ENCODE measurements at regions not wholly inside any gene's neighbourhood (a gene's known extent, or its start where the extent isn't known, plus 50 kb on each side); places are given as distances from the start of the nearest gene placed in this dataset.

DNA sequence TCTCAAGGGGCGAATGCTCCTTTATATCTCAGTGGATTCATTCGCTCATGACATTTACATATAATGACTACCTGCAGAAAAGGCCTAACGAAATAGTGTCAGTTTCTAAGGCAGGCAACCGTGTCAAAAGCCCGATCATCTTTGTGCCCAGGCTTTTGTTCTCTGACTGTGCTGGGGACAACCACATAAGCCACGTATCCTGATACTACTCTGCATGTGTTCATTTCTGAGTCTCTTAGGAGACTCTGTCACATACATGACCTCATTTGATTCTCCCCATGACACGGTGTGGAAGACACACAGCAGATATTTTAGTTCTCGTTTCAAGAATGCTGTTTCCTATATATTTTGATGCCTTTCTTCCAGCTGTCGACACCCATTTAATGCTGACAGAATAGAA, 598.5 kb downstream of the BNC2 start:
- CTCF ChIA-PET: no interaction called here
- Histone ChIP-seq H3K4me1 (replicated peaks; ENCODE audit: insufficient read depth) (peaks cover 9% of the 10 kb centered on the region), H3K4me3 (no peak overlapping the region), H3K4me2 (no peak overlapping the region), H3K36me3 (ENCODE audit: low read depth) (no peaks in the 10 kb centered on the region), H4K20me1 (ENCODE audit: insufficient read depth) (no peaks in the 10 kb centered on the region), H3K27me3 (ENCODE audit: insufficient read depth, low read depth) (no peaks in the 10 kb centered on the region), H3K27ac (no peak overlapping the region), H2AFZ (no peak overlapping the region), H3K79me2 (ENCODE audit: low read depth) (no peaks in the 10 kb centered on the region), H3K9me2 (ENCODE audit: insufficient read depth) (no peaks in the 10 kb centered on the region), H3K9me3 (ENCODE audit: insufficient read depth, low read depth) (no peaks in the 10 kb centered on the region), H3F3A (ENCODE audit: insufficient read depth, low read depth) (0 out of 2 replicates have a peak, but pooled peaks cover under 1% of the 10 kb centered on the region)
- DNase-seq: no peak
- POLR2A ChIA-PET (ENCODE audit: unreplicated experiment): no interaction called here
- no TSS peak for BruUV-seq (replicated peaks)
- TF ChIP-seq, protein P1, sequence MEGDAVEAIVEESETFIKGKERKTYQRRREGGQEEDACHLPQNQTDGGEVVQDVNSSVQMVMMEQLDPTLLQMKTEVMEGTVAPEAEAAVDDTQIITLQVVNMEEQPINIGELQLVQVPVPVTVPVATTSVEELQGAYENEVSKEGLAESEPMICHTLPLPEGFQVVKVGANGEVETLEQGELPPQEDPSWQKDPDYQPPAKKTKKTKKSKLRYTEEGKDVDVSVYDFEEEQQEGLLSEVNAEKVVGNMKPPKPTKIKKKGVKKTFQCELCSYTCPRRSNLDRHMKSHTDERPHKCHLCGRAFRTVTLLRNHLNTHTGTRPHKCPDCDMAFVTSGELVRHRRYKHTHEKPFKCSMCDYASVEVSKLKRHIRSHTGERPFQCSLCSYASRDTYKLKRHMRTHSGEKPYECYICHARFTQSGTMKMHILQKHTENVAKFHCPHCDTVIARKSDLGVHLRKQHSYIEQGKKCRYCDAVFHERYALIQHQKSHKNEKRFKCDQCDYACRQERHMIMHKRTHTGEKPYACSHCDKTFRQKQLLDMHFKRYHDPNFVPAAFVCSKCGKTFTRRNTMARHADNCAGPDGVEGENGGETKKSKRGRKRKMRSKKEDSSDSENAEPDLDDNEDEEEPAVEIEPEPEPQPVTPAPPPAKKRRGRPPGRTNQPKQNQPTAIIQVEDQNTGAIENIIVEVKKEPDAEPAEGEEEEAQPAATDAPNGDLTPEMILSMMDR (conservative IDR thresholded peaks at IDR 0.05): no peak
- TF ChIP-seq EZH2 (IDR thresholded peaks at IDR 0.05; ENCODE audit: low read depth): no peak
- intact Hi-C loops (cut with micrococcal nuclease; ENCODE audit: unreplicated experiment): no loop called here

DNA sequence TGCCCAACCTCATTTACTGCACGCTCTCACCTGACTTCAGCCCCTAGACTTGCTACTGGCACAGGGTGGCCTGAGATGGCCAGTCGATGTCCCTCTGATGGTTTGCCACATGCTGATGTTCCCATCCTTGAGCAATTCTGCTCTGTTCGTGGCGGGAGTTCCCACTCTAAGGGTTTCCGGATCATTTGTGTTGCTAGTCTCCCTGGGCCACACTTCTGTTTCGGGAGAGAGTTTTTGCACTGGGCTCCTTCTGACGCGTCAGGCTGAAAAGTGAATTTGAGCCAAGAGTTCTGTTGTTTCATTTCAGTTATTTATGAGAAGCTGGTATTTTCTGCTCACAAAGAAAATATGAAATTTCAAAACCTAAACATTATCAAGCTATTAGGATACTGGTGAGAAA, 597.7 kb downstream of the BNC2 start:
- Histone ChIP-seq H3K4me1 (replicated peaks; ENCODE audit: insufficient read depth) (peaks cover 3% of the 10 kb centered on the region; the same call in 1 of the 2 replicates), H3K27ac (no peak overlapping the region), H3K27me3 (ENCODE audit: insufficient read depth, low read depth) (no peaks in the 10 kb centered on the region), H2AFZ (no peak overlapping the region), H3K79me2 (ENCODE audit: low read depth) (no peaks in the 10 kb centered on the region), H3K4me3 (no peak overlapping the region), H3K36me3 (ENCODE audit: low read depth) (no peaks in the 10 kb centered on the region), H3K4me2 (no peak overlapping the region), H3F3A (ENCODE audit: insufficient read depth, low read depth) (no peaks in the 10 kb centered on the region), H4K20me1 (ENCODE audit: insufficient read depth) (no peaks in the 10 kb centered on the region), H3K9me3 (ENCODE audit: insufficient read depth, low read depth) (no peaks in the 10 kb centered on the region), H3K9me2 (ENCODE audit: insufficient read depth) (no peaks in the 10 kb centered on the region)
- ChIA-PET POLR2A (ENCODE audit: unreplicated experiment) (no interaction called here), CTCF (no interaction called here)
- no peak for DNase-seq
- TF ChIP-seq, protein P1 (conservative IDR thresholded peaks at IDR 0.05): no peak
- no peak for TF ChIP-seq EZH2 (IDR thresholded peaks at IDR 0.05; ENCODE audit: low read depth)
- no TSS peak for BruUV-seq (replicated peaks)
- intact Hi-C loops (cut with micrococcal nuclease; ENCODE audit: unreplicated experiment): no loop called here

DNA sequence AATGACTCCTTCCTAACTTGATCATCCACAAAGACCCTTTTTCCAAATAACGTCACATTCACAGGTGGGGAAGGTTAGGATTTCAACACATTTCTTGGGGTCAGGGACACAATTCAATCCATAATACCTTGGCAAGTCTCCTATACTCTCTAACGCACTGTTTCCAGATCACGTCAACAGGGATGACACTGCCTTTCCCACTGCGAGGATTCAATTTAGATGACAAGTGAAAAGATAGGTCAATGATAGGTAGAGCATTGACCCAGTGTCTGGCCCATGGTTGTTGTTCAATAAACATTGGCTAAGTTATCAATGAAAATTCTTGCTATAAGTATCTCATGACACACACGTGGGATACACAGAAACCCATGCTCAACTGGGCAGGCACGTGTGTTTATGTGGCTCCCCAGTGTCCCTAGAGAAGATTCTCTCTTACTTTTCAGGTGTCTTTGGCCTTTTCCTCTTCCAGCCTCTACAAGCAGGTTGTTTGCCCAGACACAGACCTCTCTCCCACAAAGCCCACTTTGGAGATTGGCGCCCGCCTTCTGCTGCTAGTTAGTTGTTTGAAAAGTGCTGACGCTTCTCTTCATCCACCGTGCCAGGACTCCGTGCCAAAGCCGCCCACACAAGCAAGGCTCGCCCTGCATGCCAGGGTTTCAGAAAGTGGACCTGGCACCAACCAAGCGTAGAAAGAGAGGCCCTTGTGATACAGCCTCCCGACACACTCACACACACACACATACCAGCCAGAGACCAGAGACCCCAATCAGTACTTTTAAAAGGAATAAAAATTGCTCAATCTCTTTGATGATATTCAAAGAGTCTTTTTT, 594.5 kb downstream of the BNC2 start:
- no TSS peak for BruUV-seq (replicated peaks)
- Histone ChIP-seq H3K9me2 (ENCODE audit: insufficient read depth) (no peaks in the 10 kb centered on the region), H3K79me2 (ENCODE audit: low read depth) (no peaks in the 10 kb centered on the region), H3K9me3 (ENCODE audit: insufficient read depth, low read depth) (no peaks in the 10 kb centered on the region), H3K4me2 (no peak overlapping the region), H3K4me3 (no peak overlapping the region), H3F3A (ENCODE audit: insufficient read depth, low read depth) (no peaks in the 10 kb centered on the region), H2AFZ (no peak overlapping the region), H3K27me3 (ENCODE audit: insufficient read depth, low read depth) (no peaks in the 10 kb centered on the region), H3K4me1 (replicated peaks; ENCODE audit: insufficient read depth) (no peaks in the 10 kb centered on the region), H3K27ac (no peak overlapping the region), H4K20me1 (ENCODE audit: insufficient read depth) (no peaks in the 10 kb centered on the region), H3K36me3 (ENCODE audit: low read depth) (no peaks in the 10 kb centered on the region)
- TF ChIP-seq EZH2 (IDR thresholded peaks at IDR 0.05; ENCODE audit: low read depth): no peak
- TF ChIP-seq, protein P1 (conservative IDR thresholded peaks at IDR 0.05): no peak
- no peak for DNase-seq
- POLR2A ChIA-PET (ENCODE audit: unreplicated experiment): no interaction called here
- CTCF ChIA-PET: no interaction called here
- intact Hi-C loops (cut with micrococcal nuclease; ENCODE audit: unreplicated experiment): no loop called here
